ENCODE measurements at regions not wholly inside any gene's neighbourhood (a gene's known extent, or its start where the extent isn't known, plus 50 kb on each side); places are given as distances from the start of the nearest gene placed in this dataset.
"Not testable (repeated sequence)": the region's sequence is repeated elsewhere in the genome, so short reads cannot be mapped to it uniquely, and the experiment has no call there.

- Histone ChIP-seq H4K8ac (ENCODE audit: low read depth, low read length) (no peak overlapping the region), H2BK12ac (ENCODE audit: low read length) (no peak overlapping the region), H4K91ac (ENCODE audit: low read depth, low read length) (no peak overlapping the region), H3K4me2 (ENCODE audit: low read length) (no peak overlapping the region), H2BK5ac (ENCODE audit: low read depth, low read length, poor library complexity) (no peak overlapping the region), H2AK5ac (ENCODE audit: low read length) (no peak overlapping the region), H4K12ac (ENCODE audit: low read depth, low read length) (no peak overlapping the region), H3K27ac (ENCODE audit: low read depth, low read length) (no peak overlapping the region), H2AFZ (ENCODE audit: insufficient read depth, low read length, poor library complexity) (no peak overlapping the region), H3K9ac (ENCODE audit: low read length) (no peak overlapping the region), H3K14ac (ENCODE audit: low read length) (no peak overlapping the region), H3K4me1 (ENCODE audit: control insufficient read depth in 1 of 2, insufficient read depth in 2 of 2, low read length in 2 of 2) (no peaks in the 10 kb centered on the region), H3K79me1 (ENCODE audit: low read length) (no peaks in the 10 kb centered on the region), H3K4me3 (ENCODE audit: low read depth, low read length) (no peak overlapping the region), H3K18ac (ENCODE audit: low read length) (no peak overlapping the region), H3K4ac (ENCODE audit: low read depth, low read length) (no peak overlapping the region), H2BK120ac (ENCODE audit: insufficient read depth, low read length, poor library complexity) (no peak overlapping the region), H3K79me2 (ENCODE audit: control insufficient read depth, insufficient read depth, low read length, poor library complexity) (no peaks in the 10 kb centered on the region), H3K36me3 (ENCODE audit: control insufficient read depth in 1 of 2, insufficient read depth in 2 of 2, low read length in 2 of 2) (no peaks in the 10 kb centered on the region), H3K27me3 (ENCODE audit: insufficient read depth, low read length) (no peaks in the 10 kb centered on the region), H3K9me3 (ENCODE audit: insufficient read depth, low read depth, low read length) (no peaks in the 10 kb centered on the region), H3K23ac (ENCODE audit: low read length) (no peak overlapping the region)
- WGBS (ENCODE audit: extremely low coverage, insufficient coverage, insufficient read length) = no CpG with 5 or more reads among the region's 4 CpGs
- DNase-seq = no peak
Observed at GRCh38 chr12:60577607-60578006, 981.8 kb downstream of the SLC16A7 start.

- not testable (repeated sequence) for DNase-seq
Observed at GRCh38 chr12:60587664-60588063, 991.8 kb downstream of the SLC16A7 start.

GRCh38 chr12:60594035-60594711, 998.3 kb downstream of the SLC16A7 start:
- no CpG with 5 or more reads among the region's 13 CpGs for WGBS (ENCODE audit: extremely low coverage, insufficient coverage, insufficient read length)
- no peaks in the 10 kb centered on the region for H3K4me1 ChIP-seq (ENCODE audit: control insufficient read depth in 1 of 2, insufficient read depth in 2 of 2, low read length in 2 of 2)
- H3K27ac ChIP-seq (ENCODE audit: low read depth, low read length) = no peak overlapping the region
- H3K79me2 ChIP-seq (ENCODE audit: control insufficient read depth, insufficient read depth, low read length, poor library complexity) = no peaks in the 10 kb centered on the region
- no peak overlapping the region for H2BK120ac ChIP-seq (ENCODE audit: insufficient read depth, low read length, poor library complexity)
- no peak overlapping the region for H2AFZ ChIP-seq (ENCODE audit: insufficient read depth, low read length, poor library complexity)
- no peak overlapping the region for H2BK12ac ChIP-seq (ENCODE audit: low read length)
- no peak overlapping the region for H3K9ac ChIP-seq (ENCODE audit: low read length)
- no peaks in the 10 kb centered on the region for H3K79me1 ChIP-seq (ENCODE audit: low read length)
- H4K12ac ChIP-seq (ENCODE audit: low read depth, low read length) = no peak overlapping the region
- no peak overlapping the region for H3K18ac ChIP-seq (ENCODE audit: low read length)
- no peaks in the 10 kb centered on the region for H3K27me3 ChIP-seq (ENCODE audit: insufficient read depth, low read length)
- no peak for DNase-seq
- H3K4me2 ChIP-seq (ENCODE audit: low read length) = no peak overlapping the region
- no peak overlapping the region for H2AK5ac ChIP-seq (ENCODE audit: low read length)
- H3K4me3 ChIP-seq (ENCODE audit: low read depth, low read length) = no peak overlapping the region
- no peak overlapping the region for H3K4ac ChIP-seq (ENCODE audit: low read depth, low read length)
- H3K23ac ChIP-seq (ENCODE audit: low read length) = no peak overlapping the region
- H4K8ac ChIP-seq (ENCODE audit: low read depth, low read length) = no peak overlapping the region
- H3K14ac ChIP-seq (ENCODE audit: low read length) = no peak overlapping the region
- H2BK5ac ChIP-seq (ENCODE audit: low read depth, low read length, poor library complexity) = no peak overlapping the region
- H4K91ac ChIP-seq (ENCODE audit: low read depth, low read length) = no peak overlapping the region
- peaks cover 2% of the 10 kb centered on the region for H3K9me3 ChIP-seq (ENCODE audit: insufficient read depth, low read depth, low read length)
- H3K36me3 ChIP-seq (ENCODE audit: control insufficient read depth in 1 of 2, insufficient read depth in 2 of 2, low read length in 2 of 2) = no peaks in the 10 kb centered on the region

More at GRCh38 chr12:60587664-60588063, 991.8 kb downstream of the SLC16A7 start:
- not testable (repeated sequence) for H3K9ac ChIP-seq (ENCODE audit: low read length); H2BK5ac ChIP-seq (ENCODE audit: low read depth, low read length, poor library complexity); H4K12ac ChIP-seq (ENCODE audit: low read depth, low read length); H3K14ac ChIP-seq (ENCODE audit: low read length); H4K8ac ChIP-seq (ENCODE audit: low read depth, low read length); H3K18ac ChIP-seq (ENCODE audit: low read length); H2BK120ac ChIP-seq (ENCODE audit: insufficient read depth, low read length, poor library complexity); H3K79me2 ChIP-seq (ENCODE audit: control insufficient read depth, insufficient read depth, low read length, poor library complexity); H3K9me3 ChIP-seq (ENCODE audit: insufficient read depth, low read depth, low read length); H3K4me2 ChIP-seq (ENCODE audit: low read length); H2AK5ac ChIP-seq (ENCODE audit: low read length); H3K4me3 ChIP-seq (ENCODE audit: low read depth, low read length); H3K4me1 ChIP-seq (ENCODE audit: control insufficient read depth in 1 of 2, insufficient read depth in 2 of 2, low read length in 2 of 2); H2BK12ac ChIP-seq (ENCODE audit: low read length); H3K27me3 ChIP-seq (ENCODE audit: insufficient read depth, low read length); H3K23ac ChIP-seq (ENCODE audit: low read length); H3K79me1 ChIP-seq (ENCODE audit: low read length); H3K36me3 ChIP-seq (ENCODE audit: control insufficient read depth in 1 of 2, insufficient read depth in 2 of 2, low read length in 2 of 2); H2AFZ ChIP-seq (ENCODE audit: insufficient read depth, low read length, poor library complexity); H3K27ac ChIP-seq (ENCODE audit: low read depth, low read length); H3K4ac ChIP-seq (ENCODE audit: low read depth, low read length); H4K91ac ChIP-seq (ENCODE audit: low read depth, low read length)
- no CpG with 5 or more reads among the region's 1 CpG for whole genome bisulfite sequencing (ENCODE audit: extremely low coverage, insufficient coverage, insufficient read length)

- no CpG with 5 or more reads among the region's 1 CpG for WGBS (ENCODE audit: extremely low coverage, insufficient coverage, insufficient read length)
Observed at GRCh38 chr12:60602601-60603000, 1006.8 kb downstream of the SLC16A7 start.

More at GRCh38 chr12:60602601-60603000, 1006.8 kb downstream of the SLC16A7 start:
- no peaks in the 10 kb centered on the region for H3K4me1 ChIP-seq (ENCODE audit: control insufficient read depth in 1 of 2, insufficient read depth in 2 of 2, low read length in 2 of 2)
- no peak overlapping the region for H3K4ac ChIP-seq (ENCODE audit: low read depth, low read length)
- H4K12ac ChIP-seq (ENCODE audit: low read depth, low read length) = no peak overlapping the region
- H3K27me3 ChIP-seq (ENCODE audit: insufficient read depth, low read length) = no peaks in the 10 kb centered on the region
- no peak overlapping the region for H2AK5ac ChIP-seq (ENCODE audit: low read length)
- no peak overlapping the region for H3K4me2 ChIP-seq (ENCODE audit: low read length)
- no peak overlapping the region for H2AFZ ChIP-seq (ENCODE audit: insufficient read depth, low read length, poor library complexity)
- no peak for DNase-seq
- H3K36me3 ChIP-seq (ENCODE audit: control insufficient read depth in 1 of 2, insufficient read depth in 2 of 2, low read length in 2 of 2) = no peaks in the 10 kb centered on the region
- H3K27ac ChIP-seq (ENCODE audit: low read depth, low read length) = no peak overlapping the region
- no peak overlapping the region for H2BK12ac ChIP-seq (ENCODE audit: low read length)
- no peak overlapping the region for H4K91ac ChIP-seq (ENCODE audit: low read depth, low read length)
- no peak overlapping the region for H3K9ac ChIP-seq (ENCODE audit: low read length)
- no peaks in the 10 kb centered on the region for H3K79me2 ChIP-seq (ENCODE audit: control insufficient read depth, insufficient read depth, low read length, poor library complexity)
- H3K18ac ChIP-seq (ENCODE audit: low read length) = no peak overlapping the region
- H3K14ac ChIP-seq (ENCODE audit: low read length) = no peak overlapping the region
- no peak overlapping the region for H3K4me3 ChIP-seq (ENCODE audit: low read depth, low read length)
- no peak overlapping the region for H4K8ac ChIP-seq (ENCODE audit: low read depth, low read length)
- no peak overlapping the region for H2BK120ac ChIP-seq (ENCODE audit: insufficient read depth, low read length, poor library complexity)
- H3K9me3 ChIP-seq (ENCODE audit: insufficient read depth, low read depth, low read length) = no peaks in the 10 kb centered on the region
- no peaks in the 10 kb centered on the region for H3K79me1 ChIP-seq (ENCODE audit: low read length)
- no peak overlapping the region for H3K23ac ChIP-seq (ENCODE audit: low read length)
- H2BK5ac ChIP-seq (ENCODE audit: low read depth, low read length, poor library complexity) = no peak overlapping the region

All from trophoblast cell (in vitro differentiated cells and primary cell).